Activated T-helper 9 cell treated with anti-CD3 and anti-CD28 coated beads, Interleukin-2, amount 50 U/mL, for 16 hours (primary cell): ENCODE measurements at regions not wholly inside any gene's neighbourhood (a gene's known extent, or its start where the extent isn't known, plus 50 kb on each side); places are given as distances from the start of the nearest gene placed in this dataset.
"Not testable (repeated sequence)": the region's sequence is repeated elsewhere in the genome, so short reads cannot be mapped to it uniquely, and the experiment has no call there.

Experiments used
- DNase-seq: peaks from one replicate; pipeline ENCODE4 v3.0.0-alpha.2; 2020; ENCODE audit warnings: low read depth

DNA sequence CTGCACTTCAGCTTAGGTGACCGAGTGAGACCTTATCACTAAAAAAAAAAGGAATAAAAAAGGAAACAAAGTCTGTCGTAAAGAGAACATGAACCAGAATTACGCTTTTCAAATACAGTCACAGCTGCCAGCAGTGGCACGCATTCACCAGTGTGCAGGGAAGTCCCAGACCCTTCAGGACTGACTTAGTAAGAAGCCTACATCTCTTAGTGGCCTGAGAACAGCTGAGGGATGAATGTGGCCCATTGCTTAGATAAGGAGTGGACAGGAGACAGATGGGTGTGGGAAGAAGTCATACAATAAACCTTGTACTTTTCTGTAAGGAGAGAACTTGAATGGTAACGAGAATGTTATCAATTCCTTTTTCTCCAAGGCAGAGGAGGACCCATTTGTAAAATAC, 178.5 kb downstream of the JCAD start:
- no peak for DNase-seq

DNA sequence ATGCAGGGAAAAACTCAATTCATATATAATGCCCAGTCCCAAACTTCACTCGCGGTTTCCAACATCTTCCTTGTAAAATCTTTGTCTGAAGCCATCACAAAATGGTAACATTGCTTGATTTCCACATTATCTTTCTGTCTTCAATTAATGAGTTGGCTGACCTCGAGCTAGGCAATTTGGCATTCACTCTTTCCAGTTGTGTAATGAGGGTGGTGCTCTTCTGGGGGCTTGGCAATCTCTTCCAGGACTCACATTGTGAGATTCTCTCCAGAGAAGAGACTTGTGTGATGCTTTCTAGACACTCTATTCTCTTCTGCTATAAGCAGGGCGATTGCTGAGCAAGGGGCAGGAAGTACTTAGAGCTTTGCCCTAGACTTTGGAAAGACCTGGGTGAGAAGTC, 179.5 kb downstream of the JCAD start:
- DNase-seq, result no peak

DNA sequence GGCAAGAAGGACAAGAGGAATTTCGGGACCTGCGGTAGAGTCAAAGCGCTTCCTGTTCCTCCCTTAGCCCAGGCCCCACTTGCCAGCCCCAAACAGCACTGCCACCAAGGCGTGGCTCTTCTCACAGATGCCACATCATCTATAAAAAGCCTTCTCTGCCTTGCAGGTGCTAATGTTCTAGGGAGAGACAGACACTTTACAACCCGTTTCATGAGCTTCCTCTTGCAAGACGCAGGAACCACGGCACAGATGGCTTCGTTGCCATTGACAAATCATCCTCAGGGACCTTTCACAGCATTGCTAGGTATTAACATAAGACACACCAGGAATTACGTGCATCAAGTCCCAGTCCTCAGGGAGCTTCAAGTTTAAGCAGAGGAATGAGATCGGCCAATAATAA, 180.9 kb downstream of the JCAD start:
- DNase-seq, result no peak

DNA sequence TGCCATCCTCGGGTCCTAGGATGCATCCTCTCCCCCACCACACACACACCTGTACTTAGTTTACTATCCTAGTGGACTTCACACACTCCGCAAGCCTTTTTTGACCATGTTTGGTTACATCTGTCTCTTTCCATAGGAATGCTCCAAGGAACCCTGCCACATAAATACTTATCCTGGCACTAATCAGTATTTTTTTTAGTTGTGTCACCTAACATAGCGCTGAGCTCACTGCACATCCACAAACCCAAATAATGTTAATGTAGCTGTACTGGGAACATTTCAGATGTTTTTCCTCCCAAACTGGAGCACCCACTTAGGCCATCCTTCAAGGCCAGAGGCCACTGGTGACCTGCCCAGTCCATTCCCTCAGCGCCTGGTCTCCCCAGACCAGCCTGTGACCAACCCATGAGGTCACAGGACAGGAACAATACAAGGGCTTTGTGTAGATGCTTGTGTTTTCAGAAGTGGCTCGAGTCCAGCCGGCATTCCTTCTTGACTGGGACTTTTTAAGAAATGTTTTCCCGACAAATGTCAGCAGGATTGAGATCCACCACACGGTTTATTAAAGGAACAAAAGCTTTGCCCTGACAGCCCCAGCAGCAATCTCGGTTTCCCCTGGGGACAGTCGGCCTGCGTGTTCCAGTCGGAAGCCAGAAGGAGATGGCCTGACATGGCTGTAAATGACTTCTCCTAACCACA, 181.4 kb downstream of the JCAD start:
- DNase-seq, result no peak

DNA sequence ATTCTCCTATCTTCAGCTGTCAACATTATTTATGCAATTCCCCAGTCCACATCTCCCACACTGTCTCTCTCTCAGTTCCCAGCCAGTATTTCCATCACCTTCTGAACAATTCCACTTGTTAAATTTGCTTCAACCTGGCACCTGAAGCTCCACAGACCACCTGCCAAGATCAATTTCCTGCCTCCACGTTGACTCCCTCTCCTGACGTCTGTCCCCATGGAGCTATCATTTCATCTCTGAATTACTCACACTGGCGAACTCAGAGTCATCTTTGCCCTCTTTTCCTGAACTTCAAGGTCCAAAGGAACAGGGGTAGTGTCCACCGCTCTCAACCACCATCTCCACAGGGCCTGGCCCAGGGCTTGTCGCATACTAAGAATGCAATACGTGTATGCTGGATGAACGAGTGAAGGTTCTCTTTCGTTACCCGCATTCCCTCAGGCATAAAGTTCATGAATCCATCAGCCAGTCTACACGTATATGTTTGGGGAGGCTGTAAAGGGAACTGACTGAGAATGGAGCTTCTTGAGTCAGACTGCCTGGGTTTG, 183.3 kb downstream of the JCAD start:
- DNase-seq, result no peak

DNA sequence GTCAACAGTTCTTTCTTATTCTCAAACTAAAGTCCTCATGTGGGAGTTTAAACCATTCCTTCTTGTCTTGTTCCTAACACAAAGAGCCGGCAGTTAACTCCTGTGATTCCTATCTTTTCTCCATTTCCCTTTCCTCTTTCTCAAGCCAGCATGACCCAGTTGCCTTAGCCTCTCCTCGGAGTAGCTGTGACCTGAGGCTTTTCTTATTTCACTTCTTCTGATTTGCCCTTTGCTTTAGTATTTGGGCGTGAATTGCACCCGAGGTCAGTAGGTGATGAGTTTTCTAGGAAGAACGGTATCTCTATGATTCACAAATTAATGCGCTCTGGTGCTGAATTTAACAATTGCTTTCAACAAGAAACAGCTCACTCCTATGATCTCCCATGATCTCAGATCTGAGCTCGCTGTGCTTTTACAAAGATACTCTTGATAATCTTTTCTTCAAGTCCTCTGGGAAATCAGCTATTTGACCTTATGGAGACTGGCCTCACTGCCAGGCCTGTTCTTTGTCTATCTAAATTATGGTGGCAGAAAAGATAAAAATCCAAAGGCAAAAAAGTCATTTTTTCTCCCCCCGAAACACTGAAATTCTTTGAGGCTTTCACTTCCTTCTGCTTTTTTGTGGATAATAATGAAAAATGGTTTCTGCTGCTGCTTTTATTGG, 184.6 kb downstream of the JCAD start:
- DNase-seq, result no peak

DNA sequence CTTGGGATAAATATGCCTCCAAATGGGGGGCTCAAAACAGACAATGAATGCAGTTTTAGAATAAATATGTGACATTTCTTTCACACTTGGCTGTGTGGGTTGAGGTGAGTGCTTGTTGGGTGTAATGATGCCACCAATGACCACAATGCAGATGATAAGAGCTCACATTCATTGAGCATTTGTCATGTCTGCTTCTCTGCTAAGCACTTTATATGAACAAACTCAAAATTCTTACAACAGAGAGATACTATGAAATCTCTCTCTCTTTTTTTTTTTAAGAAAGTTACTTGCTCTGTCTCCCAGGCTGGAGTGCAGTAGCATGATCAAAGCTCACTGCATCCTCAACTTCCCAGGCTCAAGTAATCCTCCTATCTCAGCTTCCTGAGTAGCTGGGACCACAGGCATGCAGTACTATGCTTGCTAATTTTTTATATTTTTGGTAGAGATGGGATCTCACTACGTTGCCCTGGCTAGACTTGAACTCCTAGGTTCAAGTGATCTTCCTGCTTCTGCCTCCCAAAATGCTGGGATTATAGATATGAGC, 185.4 kb downstream of the JCAD start:
- no peak for DNase-seq

DNA sequence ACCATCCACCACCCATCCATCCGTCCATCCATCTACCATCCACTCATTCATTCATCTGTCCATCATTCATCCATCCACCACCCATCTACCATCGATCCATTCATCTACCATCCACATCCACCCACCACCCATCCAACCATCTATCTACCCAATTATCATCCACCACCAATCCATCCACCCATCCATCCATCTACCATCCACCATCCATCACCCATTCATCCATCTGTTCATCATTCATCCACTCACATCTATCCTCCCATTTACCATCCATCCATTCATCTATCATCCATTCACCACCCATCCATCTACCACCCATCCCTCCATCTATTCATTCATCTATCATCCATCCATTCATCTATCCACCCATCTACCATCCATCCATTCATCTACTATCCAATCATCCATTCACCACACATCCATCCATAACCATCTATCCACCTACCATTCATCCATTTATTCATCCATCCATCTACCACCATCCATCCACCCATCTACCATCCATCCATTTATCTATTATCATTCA, 188.8 kb downstream of the JCAD start:
- no peak for DNase-seq

DNA sequence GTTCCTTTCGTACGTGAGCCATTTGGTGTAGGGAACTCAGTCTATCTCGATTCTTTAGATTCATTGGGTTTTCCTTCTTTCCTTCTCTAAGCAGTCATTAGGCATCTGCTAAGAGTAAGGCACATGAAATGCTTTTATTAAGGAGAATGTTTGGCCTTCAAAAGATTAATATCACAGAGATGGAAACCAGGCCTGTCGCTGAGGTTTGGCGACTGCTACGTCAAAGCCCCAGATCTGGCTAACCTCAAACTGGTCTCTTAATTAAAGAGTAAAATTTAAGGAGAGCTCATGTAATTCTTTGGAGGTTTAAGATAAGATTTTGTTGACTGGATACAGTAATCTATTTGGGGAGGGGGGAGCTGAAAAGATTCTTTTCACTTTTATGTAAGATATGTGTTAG, 189.8 kb downstream of the JCAD start:
- no peak for DNase-seq

DNA sequence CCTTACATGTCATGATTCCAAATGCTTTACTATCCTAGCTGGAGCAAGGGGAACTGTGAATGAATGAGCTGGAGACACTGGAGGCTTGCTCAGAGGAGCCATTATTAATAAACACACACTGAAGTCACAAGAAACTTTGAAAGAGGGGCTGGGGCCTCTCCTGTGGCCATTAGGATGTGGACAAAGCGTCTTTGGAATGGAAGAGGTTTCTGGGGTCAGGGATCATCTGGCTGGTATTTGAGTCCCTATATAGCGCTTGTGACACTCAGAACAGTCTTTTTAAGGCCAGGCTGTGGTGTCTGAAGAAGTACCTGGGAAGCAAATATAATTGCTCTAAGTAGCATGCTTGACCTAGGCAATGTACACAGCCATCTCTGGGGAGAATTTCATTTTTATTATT, 193.0 kb downstream of the JCAD start:
- DNase-seq, result no peak

DNA sequence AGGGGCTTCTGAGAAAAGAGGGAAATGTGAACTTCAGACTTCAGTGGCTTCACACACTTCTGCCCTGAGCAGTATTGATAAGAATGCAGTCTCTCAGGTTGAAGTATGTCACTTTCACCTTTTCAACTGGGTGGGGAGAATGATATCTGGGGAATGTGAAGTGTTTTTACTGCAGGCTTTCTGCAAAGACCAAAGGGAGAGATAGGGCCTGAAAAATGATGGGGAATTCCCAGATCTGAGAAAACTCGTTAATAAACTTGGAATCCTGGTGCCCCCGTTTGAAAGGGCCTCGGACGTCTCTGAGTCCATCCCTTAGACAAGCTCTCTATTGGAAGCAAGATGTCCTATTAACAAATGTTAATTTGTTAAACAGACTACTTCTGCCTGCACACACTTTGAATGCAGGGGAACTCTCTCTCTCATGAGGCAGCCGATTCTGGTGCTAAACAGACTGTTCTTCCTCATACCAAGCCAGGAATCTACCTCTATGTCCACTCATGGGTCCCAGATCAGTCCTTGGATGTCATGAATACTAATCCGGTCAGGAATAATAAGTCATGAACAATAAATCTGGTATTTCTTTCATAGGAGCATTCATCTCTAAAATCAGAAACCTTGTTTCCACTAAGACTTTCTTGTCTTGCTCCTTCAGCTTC, 193.6 kb downstream of the JCAD start:
- no peak for DNase-seq

DNA sequence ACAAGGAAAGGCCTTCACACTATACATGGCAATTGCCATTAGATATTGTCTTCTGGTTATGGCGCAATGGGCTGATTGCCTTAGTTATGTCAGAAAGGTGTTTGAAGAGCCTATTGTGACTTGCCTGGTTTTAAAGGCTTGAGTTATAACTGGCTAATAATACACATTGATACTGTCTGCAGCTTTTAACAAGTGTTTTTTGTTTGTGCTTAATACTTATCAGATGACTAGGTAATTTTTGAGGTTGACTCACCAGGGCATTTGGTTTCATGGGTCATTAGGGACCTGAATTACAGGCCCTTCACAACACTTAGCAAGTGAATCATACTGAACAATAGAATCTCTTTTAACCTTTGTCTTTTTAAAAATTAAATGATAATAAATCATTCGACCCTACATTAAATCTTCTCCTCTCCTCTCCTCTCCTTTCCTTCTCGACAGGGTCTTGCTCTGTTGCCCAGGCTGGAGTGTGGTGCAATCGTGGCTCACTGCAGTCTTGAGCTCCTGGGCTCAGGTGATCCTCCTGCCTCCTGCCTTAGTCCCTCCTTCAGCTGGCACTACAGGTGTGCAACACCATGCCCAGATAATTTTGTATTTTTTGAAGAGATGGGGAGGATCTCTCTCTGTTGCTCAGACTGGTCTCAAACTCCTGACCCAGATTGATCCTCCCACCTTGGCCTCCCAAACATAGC, 196.3 kb downstream of the JCAD start:
- no peak for DNase-seq

DNA sequence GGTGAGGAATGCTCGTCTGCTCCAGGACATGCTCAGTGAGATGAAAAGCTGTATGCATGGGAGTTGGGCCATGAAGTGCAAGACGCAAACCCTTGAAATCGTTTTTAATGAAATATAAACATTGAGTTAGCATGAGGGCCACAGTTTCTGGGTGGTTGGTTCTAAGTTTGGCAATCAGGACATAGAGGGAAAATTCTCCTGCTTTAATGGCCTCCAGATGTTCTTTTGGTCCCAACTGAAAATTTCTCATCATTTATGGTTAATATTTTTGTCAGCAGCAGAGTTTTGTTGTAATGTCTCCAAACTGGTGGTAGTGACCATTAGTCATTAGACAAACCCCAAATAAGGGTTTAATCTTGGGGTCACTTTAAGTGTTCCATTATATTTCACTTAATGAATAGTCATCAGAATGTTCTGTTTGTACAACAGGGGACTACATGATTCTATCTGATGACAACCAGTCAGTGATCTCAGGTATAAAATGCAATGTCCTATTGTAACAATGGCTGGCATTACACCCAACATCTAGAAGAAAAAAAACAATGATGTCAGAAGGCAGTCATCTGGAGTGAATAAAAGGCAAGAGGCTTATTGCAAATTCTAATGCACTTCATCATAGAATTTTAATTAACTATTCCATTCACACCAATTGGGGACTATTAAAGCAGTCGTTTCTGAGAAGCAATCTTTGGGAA, 197.4 kb downstream of the JCAD start:
- no peak for DNase-seq

DNA sequence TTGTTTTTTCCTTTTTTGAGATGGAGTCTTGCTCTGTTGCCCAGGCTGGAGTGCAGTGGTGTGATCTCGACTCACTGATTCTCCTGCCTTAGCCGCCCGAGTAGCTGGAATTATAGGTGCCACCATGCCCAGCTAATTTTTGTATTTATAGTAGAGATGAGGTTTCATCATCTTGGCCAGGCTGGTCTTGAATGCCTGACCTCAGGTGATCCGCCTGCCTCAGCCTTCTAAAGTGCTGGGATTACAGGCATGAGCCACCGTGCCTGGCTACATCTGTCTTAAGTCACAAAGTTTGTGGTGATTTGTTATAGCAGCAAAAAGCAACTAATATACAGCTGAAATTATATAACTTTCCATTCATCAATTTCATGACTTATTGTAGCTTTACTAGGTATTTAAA, 198.2 kb downstream of the JCAD start:
- DNase-seq, result not testable (repeated sequence)

DNA sequence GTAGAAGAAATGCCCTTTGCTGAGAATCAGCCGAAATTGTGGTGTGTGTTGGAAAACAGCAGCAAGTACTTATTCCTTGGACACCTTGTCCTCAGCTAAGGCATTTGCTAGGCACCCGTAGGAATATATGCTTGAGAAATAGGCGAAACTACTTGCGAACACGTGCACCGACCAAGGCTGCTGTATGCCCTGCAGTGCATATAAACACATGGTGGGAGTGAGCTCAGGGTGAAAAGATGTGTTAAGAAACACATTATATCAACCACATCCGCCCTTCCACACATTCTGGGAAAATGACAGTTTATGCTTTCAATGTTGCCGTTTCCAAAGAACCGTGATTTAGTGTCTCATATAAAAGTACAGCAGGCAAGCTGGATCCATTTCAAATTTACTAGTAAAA, 199.2 kb downstream of the JCAD start:
- no peak for DNase-seq

DNA sequence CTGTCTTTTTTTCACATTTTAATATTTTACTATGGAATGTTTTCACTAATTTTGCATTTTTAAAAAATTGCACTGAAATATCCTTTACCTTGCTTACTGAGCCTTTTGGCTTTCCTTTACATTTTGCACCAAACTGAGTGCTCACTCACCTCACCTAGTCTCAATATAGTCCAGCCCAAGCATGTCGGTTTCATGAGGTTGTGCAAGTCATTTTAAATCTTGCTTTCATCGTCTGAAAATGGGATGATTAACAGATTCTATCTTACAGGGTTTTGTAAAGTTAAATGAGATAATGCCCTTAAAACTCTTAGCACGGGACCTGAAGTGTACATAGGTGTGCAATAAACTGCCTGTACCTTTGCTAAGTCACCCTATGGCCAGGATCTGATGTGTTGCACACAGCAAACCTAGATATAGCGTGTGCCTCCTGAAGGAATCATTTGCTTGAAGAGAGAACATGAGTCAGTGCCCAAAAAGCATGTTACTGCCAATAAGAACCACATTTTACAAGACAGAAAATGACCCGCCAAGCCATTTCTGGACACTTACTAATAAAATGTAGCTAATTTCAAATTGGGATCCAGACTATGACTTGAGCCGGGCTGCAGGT, 199.8 kb downstream of the JCAD start:
- DNase-seq, result no peak

DNA sequence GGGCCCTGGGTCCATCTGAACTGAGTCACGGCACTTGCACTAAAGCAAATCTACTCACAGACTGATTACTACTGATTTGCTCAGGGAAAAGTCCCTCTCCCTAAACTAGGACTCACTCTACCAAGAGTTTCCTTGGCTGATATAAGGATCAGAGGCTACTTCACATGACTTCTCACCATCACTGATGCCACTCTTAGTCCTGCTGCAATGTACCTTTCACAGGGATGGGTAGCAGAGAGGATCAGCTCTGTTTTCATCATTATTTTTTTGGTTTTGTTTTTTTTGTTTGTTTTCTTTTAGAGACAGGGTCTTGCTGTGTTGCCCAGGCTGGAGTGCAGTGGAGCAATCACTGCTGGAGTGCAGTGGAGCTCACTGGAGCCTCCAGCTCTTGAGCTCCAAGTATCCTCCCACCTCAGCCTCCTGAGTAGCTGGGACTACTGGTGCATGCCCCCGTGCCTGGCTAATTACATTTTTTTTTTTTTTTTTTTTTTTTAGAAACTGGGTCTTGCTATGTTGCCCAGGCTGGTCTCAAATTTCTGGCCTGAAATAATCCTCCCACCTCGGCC, 200.6 kb downstream of the JCAD start:
- DNase-seq, result no peak

DNA sequence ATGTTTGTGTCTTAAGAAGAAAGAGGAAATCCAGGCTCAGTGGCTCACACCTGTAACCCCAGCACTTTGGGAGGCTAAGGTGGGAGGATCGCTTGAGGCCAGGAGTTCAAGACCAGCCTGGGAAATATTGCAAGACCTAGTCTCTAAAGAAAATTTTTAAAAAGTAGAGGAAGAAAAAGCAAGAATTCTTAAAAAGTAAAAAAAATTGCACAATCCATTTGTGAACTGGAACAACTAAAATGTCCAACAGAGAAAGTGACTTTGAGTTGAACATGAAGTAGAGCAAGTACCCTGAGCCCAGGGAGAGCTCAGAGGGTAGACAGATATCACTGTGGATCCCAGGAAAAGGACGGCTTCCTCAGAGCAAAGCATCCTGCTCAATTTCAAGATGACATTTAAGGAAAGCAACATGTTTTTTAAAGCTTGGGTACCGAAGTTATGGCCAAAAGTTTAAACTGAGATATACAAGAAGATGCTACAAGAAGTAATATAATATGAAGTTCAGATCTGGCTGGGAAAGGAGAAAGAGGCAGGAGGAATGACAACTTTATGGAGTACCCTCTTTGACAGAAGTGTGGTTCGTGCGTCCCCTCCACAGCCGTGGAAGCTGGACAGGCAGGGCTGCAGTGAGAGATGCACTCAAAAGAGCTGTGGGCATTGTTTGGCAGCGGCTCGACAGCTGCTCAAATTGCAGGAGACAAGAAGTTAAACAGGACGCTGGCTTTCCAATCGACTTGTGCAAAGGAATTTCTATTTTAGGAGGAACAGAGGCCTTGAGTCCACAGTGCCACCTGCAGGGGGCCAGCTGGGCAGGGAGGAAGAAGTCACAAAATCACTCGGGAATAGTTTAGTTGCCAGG, 201.3 kb downstream of the JCAD start:
- DNase-seq, result no peak

DNA sequence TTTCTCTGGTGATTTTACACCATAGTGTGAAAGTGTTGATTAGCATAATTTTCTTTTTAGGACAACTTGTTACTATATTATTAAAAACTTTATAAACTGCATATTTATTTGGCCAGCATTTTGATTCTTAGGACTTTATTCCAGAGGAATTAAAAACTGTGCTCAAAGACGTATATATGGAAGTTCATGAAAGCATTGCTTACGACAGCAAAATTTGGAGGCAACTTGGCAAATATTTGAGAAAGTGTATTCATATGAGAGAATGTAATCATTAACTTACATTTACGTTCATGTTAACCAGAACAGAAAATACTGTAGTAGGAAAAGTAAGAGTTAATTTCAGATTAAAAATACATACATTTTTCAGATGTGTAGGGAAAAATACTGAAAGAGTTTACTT, 203.1 kb downstream of the JCAD start:
- DNase-seq, result no peak

DNA sequence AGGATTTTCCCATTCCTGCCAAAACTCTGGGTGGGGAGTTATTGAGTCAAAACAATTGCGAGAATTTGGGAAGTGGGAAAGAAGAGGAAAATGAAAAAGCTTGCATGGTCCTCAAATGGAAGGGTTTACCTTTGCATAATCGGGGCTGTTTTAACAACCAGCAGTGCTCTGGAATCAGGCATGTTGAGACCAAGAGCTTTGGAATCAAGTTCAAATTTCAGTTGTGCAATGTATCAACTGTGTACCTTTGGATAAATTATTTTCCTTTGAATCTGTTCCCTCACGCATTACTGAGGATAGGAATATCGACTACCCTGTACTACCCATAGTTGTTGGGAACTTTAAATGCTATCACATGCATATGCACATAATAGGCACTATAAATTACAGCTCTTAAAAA, 205.5 kb downstream of the JCAD start:
- no peak for DNase-seq
